ENCODE measurements at regions not wholly inside any gene's neighbourhood (a gene's known extent, or its start where the extent isn't known, plus 50 kb on each side); places are given as distances from the start of the nearest gene placed in this dataset.

- ATAC-seq: no peak
- intact Hi-C loops (cut with micrococcal nuclease): no loop called here
- H3K4me3 ChIP-seq (replicated peaks in 1 of 2; ENCODE audit: low read depth in 1 of 2, low read length in 2 of 2): no peak overlapping the region
Measured at GRCh38 chr20:52420805-52421204, 229.2 kb upstream of the ZFP64 start.

More at GRCh38 chr20:52420805-52421204, 229.2 kb upstream of the ZFP64 start:
- H4K20me1 ChIP-seq (ENCODE audit: insufficient read depth): no peaks in the 10 kb centered on the region
- H3K27ac ChIP-seq (ENCODE audit: low read depth, low read length): no peak overlapping the region
- no peaks in the 10 kb centered on the region for H3K79me2 ChIP-seq (ENCODE audit: insufficient read depth, low read length)
- CTCF ChIA-PET: no interaction called here
- H2AFZ ChIP-seq (ENCODE audit: low read depth, low read length, poor library complexity, severe bottlenecking): no peak overlapping the region
- no peaks in the 10 kb centered on the region for H3K9me2 ChIP-seq (ENCODE audit: insufficient read depth)
- RAD21 ChIA-PET (ENCODE audit: low non-redundant PET in 1 of 2, low total read pairs in 2 of 2, uncharacterized antibody in 2 of 2, unreplicated experiment in 2 of 2): no interaction called here
- no peak overlapping the region for H3K4me2 ChIP-seq (ENCODE audit: low read length)
- H3K9ac ChIP-seq (ENCODE audit: low read length): no peak overlapping the region
- BruUV-seq (replicated peaks): no TSS peak
- H3K27me3 ChIP-seq (ENCODE audit: insufficient read depth, low read length): no peaks in the 10 kb centered on the region
- DNase-seq (ENCODE audit: low read depth, low spot score): no peak
- POLR2A ChIA-PET: no interaction called here
- H3K9me3 ChIP-seq (ENCODE audit: control insufficient read depth in 1 of 2, insufficient read depth in 1 of 2, low read depth in 1 of 2, low read length in 2 of 2): no peaks in the 10 kb centered on the region
- TF ChIP-seq ZFX (IDR thresholded peaks at IDR 0.05): no peak
- no peak for TF ChIP-seq POLR2A (IDR thresholded peaks at IDR 0.05; ENCODE audit: borderline replicate concordance, extremely low read depth, insufficient read depth, insufficient read length)
- no peak for TF ChIP-seq ELF1 (IDR thresholded peaks at IDR 0.05; ENCODE audit: borderline replicate concordance, low read depth)
- no peak for TF ChIP-seq FOSL1 (IDR thresholded peaks at IDR 0.05; ENCODE audit: low read depth)
- no peak for TF ChIP-seq POLR2AphosphoS5 (IDR thresholded peaks at IDR 0.05; ENCODE audit: low read depth, low read length)
- TF ChIP-seq EZH2phosphoT487 (IDR thresholded peaks at IDR 0.05; ENCODE audit: borderline replicate concordance): no peak
- no peak for TF ChIP-seq SRF (IDR thresholded peaks at IDR 0.05; ENCODE audit: low read depth)
- no peak for TF ChIP-seq SP1 (IDR thresholded peaks at IDR 0.05; ENCODE audit: low read depth)
- TF ChIP-seq ZNF274 (IDR thresholded peaks at IDR 0.05; ENCODE audit: low read depth, low read length): no peak
- no peak for TF ChIP-seq MAX (IDR thresholded peaks at IDR 0.05)
- TF ChIP-seq ATF3 (IDR thresholded peaks at IDR 0.05): no peak
- no peak for TF ChIP-seq YY1 (IDR thresholded peaks at IDR 0.05; ENCODE audit: extremely low read depth, insufficient replicate concordance, low read depth, low read length)
- TF ChIP-seq RAD21 (IDR thresholded peaks at IDR 0.05; ENCODE audit: low read depth): no peak
- TF ChIP-seq TCF7L2 (IDR thresholded peaks at IDR 0.05; ENCODE audit: borderline replicate concordance, extremely low read depth, insufficient read depth, insufficient read length): no peak
- TF ChIP-seq CEBPB (IDR thresholded peaks at IDR 0.05; ENCODE audit: low read depth): no peak
- no peak for TF ChIP-seq REST (IDR thresholded peaks at IDR 0.05; ENCODE audit: low read depth)
- no peaks in the 10 kb centered on the region for H3K36me3 ChIP-seq (ENCODE audit: control insufficient read depth in 1 of 2, insufficient read depth in 2 of 2, low read length in 2 of 2)
- no peaks in the 10 kb centered on the region for H3K4me1 ChIP-seq (ENCODE audit: control insufficient read depth in 1 of 2, insufficient read depth in 2 of 2, low read length in 2 of 2)

Measured in HCT116 (cell line).